ENCODE measurements at regions not wholly inside any gene's neighbourhood (a gene's known extent, or its start where the extent isn't known, plus 50 kb on each side); places are given as distances from the start of the nearest gene placed in this dataset.

GRCh38 chr10:52540479-52540984, 226.5 kb downstream of the DKK1 start:
- no peak for TF ChIP-seq CTCF (IDR thresholded peaks at IDR 0.05)
- TF ChIP-seq POLR2A (IDR thresholded peaks at IDR 0.05) = no peak
